Lung (tissue), 11 donors: ENCODE measurements at regions not wholly inside any gene's neighbourhood (a gene's known extent, or its start where the extent isn't known, plus 50 kb on each side); places are given as distances from the start of the nearest gene placed in this dataset.
A peak's percentile ranks its signal among the peaks of the same experiment; 100 is the strongest.

Experiments
- ATAC-seq: fragments of 200-7000 bp; cut with Tn5 transposase; one replicate; pipeline ENCODE4 v1.9.1; 2020; ENCODE audit warnings: moderate number of reproducible peaks; ENCODE audit not compliant: insufficient read depth, low FRiP score
- DNase-seq, 3 donors: peaks; one replicate each; pipeline ENCODE4 v3.0.0-alpha.2; 2013 to 2017
- H3K27ac ChIP-seq, 2 donors: one replicate each; pipeline ENCODE4 v1.5.1; 2013; ENCODE audit warnings: mild to moderate bottlenecking in 2 of 2, moderate library complexity in 2 of 2, control low read depth in 1 of 2, inconsistent platforms in 1 of 2, low read depth in 1 of 2, low read length in 1 of 2
- H3K27me3 ChIP-seq, 3 donors: one replicate each; pipeline ENCODE4 v1.5.1; 2013; ENCODE audit warnings: low read length in 2 of 3; ENCODE audit not compliant: control insufficient read depth in 3 of 3, insufficient read depth in 3 of 3
- H3K36me3 ChIP-seq, 4 donors: one replicate each; pipeline ENCODE4 v1.5.1; 2013; ENCODE audit warnings: low read length in 4 of 4, mild to moderate bottlenecking in 1 of 4, moderate library complexity in 1 of 4; ENCODE audit not compliant: control insufficient read depth in 4 of 4, insufficient read depth in 4 of 4
- H3K4me1 ChIP-seq, 5 donors: one replicate each; pipeline ENCODE4 v1.5.1; 2013; ENCODE audit warnings: low read length in 5 of 5, mild to moderate bottlenecking in 2 of 5, moderate library complexity in 1 of 5; ENCODE audit not compliant: control insufficient read depth in 5 of 5, insufficient read depth in 5 of 5
- H3K4me3 ChIP-seq: one replicate; pipeline ENCODE4 v1.5.1; 2013; ENCODE audit warnings: mild to moderate bottlenecking, control low read depth, moderate library complexity
- H3K9ac ChIP-seq, 2 donors: one replicate each; pipeline ENCODE4 v1.5.1; 2013; ENCODE audit warnings: low read length in 2 of 2, control low read depth in 1 of 2; ENCODE audit not compliant: insufficient read depth in 1 of 2
- H3K9me3 ChIP-seq, 4 donors: one replicate each; pipeline ENCODE4 v1.5.1; 2013; ENCODE audit warnings: low read length in 3 of 4, mild to moderate bottlenecking in 1 of 4, moderate library complexity in 1 of 4; ENCODE audit not compliant: control insufficient read depth in 4 of 4, insufficient read depth in 3 of 4
- WGBS, 2 donors: extraction: QIAGEN DNeasy Blood & Tissue Kit; methylation state at CpG; one replicate each; pipeline ENCODE4 v1.1.7; 2013; 5-methylcytosine and 5-hydroxymethylcytosine counted together
- TF ChIP-seq, protein P1 (sequence below): IDR thresholded peaks from 2 replicates; pipeline ENCODE4 v1.5.1; 2012; ENCODE audit warnings: mild to moderate bottlenecking; ENCODE audit errors: control extremely low read depth, extremely low read depth
- donor health status: control.
- donor health status: control.
- donor health status: Bipolar disorder and iron deficiency.
- donor health status: healthy.
- donor health status: DM: yes; HTN: yes; CAD: no.

DNA sequence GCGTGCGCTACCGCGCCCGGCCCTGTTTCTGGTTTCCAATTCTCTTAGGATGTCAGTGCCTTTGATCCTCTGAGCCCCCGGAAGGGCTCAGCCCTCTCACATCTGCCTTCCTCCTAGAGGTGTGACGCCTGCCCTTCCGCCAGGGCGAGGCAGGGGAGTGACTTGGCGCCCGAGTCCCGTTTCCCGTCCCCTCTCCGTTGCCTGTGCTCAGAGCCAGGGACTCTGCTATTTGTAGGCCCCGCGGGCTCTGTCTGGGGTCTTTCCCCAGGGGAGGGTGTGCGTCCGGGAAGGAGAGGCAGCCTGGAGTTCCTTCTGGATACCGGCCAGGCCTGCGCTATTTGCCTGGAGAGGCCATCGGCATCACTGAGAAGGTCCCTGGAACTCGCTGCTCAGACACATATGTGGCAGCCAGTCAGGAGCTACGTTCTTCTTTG lies 103.7 kb upstream of the TAF1B start:
- peak; percentile 84 to 89 (median 87) for DNase-seq
- Histone ChIP-seq H3K27me3 (no peaks in the 10 kb centered on the region), H3K4me1 (peaks cover 0 to 21% (median 3%) of the 10 kb centered on the region in 5 donors), H3K9me3 (peaks cover 0 to 4% (median 1%) of the 10 kb centered on the region in 4 donors), H3K4me3 (no peak overlapping the region), H3K9ac (peak overlapping the region; percentile 4 to 16), H3K36me3 (no peaks in the 10 kb centered on the region), H3K27ac (peak overlapping the region; percentile 73 to 82)
- peak; percentile 71 for ATAC-seq
- 27 to 31% methylated on average over 23 of the region's 23 CpGs for WGBS, 2 donors
- TF ChIP-seq, protein P1, sequence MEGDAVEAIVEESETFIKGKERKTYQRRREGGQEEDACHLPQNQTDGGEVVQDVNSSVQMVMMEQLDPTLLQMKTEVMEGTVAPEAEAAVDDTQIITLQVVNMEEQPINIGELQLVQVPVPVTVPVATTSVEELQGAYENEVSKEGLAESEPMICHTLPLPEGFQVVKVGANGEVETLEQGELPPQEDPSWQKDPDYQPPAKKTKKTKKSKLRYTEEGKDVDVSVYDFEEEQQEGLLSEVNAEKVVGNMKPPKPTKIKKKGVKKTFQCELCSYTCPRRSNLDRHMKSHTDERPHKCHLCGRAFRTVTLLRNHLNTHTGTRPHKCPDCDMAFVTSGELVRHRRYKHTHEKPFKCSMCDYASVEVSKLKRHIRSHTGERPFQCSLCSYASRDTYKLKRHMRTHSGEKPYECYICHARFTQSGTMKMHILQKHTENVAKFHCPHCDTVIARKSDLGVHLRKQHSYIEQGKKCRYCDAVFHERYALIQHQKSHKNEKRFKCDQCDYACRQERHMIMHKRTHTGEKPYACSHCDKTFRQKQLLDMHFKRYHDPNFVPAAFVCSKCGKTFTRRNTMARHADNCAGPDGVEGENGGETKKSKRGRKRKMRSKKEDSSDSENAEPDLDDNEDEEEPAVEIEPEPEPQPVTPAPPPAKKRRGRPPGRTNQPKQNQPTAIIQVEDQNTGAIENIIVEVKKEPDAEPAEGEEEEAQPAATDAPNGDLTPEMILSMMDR: no peak

DNA sequence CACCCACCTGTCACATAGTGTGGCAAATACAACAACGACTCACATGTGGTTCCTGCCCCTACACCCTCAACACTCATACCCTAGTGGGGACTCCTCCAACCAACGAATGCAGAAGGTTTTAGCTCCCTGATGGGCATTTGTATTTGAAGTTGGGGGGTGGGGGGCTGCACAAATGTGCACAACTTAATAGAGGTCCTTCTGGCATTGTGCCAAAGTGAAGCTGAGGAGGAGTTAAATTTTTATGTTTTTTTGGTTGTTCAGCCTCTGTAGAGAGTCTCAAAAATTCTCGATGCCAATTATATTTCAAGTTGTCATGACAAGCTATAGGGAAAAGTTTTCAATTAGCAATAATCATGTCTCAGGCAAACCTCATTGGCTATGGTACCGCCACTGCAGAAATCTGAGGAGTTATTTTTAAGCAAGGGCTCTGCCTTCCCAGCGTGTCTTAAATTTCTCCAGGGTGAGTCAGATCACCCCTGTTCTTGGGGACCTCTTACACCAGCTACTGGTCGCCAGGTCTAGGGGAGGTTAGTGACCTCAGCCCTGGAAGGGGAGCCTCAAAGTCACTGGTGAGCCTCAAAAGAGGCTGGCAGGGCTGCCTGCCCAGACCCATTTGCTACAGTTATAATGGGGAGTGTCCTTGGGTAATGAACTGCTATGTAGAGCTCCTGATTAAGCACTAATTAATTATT lies 102.7 kb upstream of the TAF1B start:
- no peaks in the 10 kb centered on the region for H3K36me3 ChIP-seq
- ATAC-seq (no peak), DNase-seq (no peak)
- no peak overlapping the region for H3K9ac ChIP-seq
- 83 to 90% methylated on average over 6 of the region's 6 CpGs for WGBS, 2 donors
- no peak overlapping the region for H3K4me3 ChIP-seq
- H3K4me1 ChIP-seq: peaks cover 0 to 21% (median 3%) of the 10 kb centered on the region in 5 donors
- H3K9me3 ChIP-seq: peaks cover 0 to under 1% (median 0%) of the 10 kb centered on the region in 4 donors
- no peaks in the 10 kb centered on the region for H3K27me3 ChIP-seq
- H3K27ac ChIP-seq: no peak overlapping the region
- TF ChIP-seq, protein P1: no peak

- no peak for ATAC-seq
- 92 to 96% methylated on average over 6 of the region's 6 CpGs for WGBS, 2 donors
- no peak overlapping the region for H3K27ac ChIP-seq
- TF ChIP-seq, protein P1: no peak
- peaks cover 0 to 21% (median 3%) of the 10 kb centered on the region in 5 donors for H3K4me1 ChIP-seq
- H3K9ac ChIP-seq: no peak overlapping the region
- H3K36me3 ChIP-seq: no peaks in the 10 kb centered on the region
- no peaks in the 10 kb centered on the region for H3K27me3 ChIP-seq
- H3K9me3 ChIP-seq: no peaks in the 10 kb centered on the region
- H3K4me3 ChIP-seq: no peak overlapping the region
- no peak for DNase-seq
These were observed 102.2 kb upstream of the TAF1B start for GRCh38 chr2:9741110-9741509.
